DND-41 (cell line): ENCODE measurements at regions not wholly inside any gene's neighbourhood (a gene's known extent, or its start where the extent isn't known, plus 50 kb on each side); places are given as distances from the start of the nearest gene placed in this dataset.

ENCODE experiments used
- CTCF ChIP-seq: IDR thresholded peaks from 2 replicates; pipeline ENCODE4 v1.5.1; 2012; ENCODE audit warnings: borderline replicate concordance, low read length, moderate library complexity, mild to moderate bottlenecking; ENCODE audit not compliant: poor library complexity, severe bottlenecking; ENCODE audit errors: extremely low read depth
- EZH2 ChIP-seq: IDR thresholded peaks from 3 replicates; pipeline ENCODE4 v1.6.1; 2012; ENCODE audit warnings: borderline replicate concordance, low read depth, mild to moderate bottlenecking, moderate library complexity, low read length, inconsistent platforms; ENCODE audit not compliant: severe bottlenecking

GRCh38 chr20:57059055-57059596 lies 207.3 kb downstream of the BMP7 start:
- TF ChIP-seq CTCF (no peak), EZH2 (no peak)
